GM12872 (cell line): ENCODE measurements at regions not wholly inside any gene's neighbourhood (a gene's known extent, or its start where the extent isn't known, plus 50 kb on each side); places are given as distances from the start of the nearest gene placed in this dataset.

Experiments
- TF ChIP-seq, protein P1 (sequence below): IDR thresholded peaks from 3 replicates; pipeline ENCODE4 v1.5.1; 2011; ENCODE audit warnings: low read depth, mild to moderate bottlenecking, low read length, moderate library complexity; ENCODE audit not compliant: insufficient read depth

GRCh38 chr17:36827081-36827480 lies 110.2 kb upstream of the LHX1 start:
- TF ChIP-seq, protein P1, sequence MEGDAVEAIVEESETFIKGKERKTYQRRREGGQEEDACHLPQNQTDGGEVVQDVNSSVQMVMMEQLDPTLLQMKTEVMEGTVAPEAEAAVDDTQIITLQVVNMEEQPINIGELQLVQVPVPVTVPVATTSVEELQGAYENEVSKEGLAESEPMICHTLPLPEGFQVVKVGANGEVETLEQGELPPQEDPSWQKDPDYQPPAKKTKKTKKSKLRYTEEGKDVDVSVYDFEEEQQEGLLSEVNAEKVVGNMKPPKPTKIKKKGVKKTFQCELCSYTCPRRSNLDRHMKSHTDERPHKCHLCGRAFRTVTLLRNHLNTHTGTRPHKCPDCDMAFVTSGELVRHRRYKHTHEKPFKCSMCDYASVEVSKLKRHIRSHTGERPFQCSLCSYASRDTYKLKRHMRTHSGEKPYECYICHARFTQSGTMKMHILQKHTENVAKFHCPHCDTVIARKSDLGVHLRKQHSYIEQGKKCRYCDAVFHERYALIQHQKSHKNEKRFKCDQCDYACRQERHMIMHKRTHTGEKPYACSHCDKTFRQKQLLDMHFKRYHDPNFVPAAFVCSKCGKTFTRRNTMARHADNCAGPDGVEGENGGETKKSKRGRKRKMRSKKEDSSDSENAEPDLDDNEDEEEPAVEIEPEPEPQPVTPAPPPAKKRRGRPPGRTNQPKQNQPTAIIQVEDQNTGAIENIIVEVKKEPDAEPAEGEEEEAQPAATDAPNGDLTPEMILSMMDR, result no peak

GRCh38 chr17:36829676-36830075 lies 107.6 kb upstream of the LHX1 start:
- TF ChIP-seq, protein P1, result no peak

GRCh38 chr17:36833279-36833678 lies 104.0 kb upstream of the LHX1 start:
- TF ChIP-seq, protein P1, result no peak

DNA sequence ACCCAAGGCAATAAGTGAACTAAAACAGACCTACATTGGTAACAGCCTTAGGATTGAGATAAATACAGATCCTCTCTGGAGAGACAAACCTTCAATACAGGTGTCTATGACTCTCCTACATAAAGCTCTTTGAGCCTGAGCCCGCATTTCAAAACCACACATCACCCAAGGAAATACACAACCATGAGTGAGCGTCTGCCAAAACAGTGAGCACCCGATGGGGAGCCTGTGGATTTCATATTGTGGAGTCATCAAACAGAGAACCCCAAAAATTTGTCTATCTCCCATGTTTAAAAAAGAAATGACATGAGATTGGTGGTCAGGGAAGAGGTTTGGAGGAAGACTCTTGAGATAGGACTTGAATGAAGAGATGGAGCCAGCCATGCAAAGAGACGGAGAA lies 102.2 kb upstream of the LHX1 start:
- TF ChIP-seq, protein P1, result no peak

GRCh38 chr17:36837195-36837938 lies 99.9 kb upstream of the LHX1 start:
- TF ChIP-seq, protein P1, result no peak

DNA sequence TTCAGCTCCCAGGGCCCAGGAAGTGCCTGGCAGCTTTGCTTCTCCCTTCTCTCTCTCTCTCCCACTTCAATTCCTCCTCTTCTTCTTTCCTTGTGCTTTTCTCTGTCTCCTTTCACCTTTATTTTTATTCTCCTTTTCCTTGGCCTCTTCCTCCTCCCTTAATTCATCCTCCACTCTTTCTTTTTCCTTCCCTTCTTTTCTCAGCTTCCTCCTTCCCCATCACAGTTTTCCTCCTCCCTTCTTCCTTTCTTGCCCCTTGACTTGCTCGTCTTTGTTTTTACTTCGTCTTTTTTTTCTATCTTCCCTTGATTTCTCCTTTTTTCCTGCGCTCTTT lies 99.4 kb upstream of the LHX1 start:
- TF ChIP-seq, protein P1, result no peak

DNA sequence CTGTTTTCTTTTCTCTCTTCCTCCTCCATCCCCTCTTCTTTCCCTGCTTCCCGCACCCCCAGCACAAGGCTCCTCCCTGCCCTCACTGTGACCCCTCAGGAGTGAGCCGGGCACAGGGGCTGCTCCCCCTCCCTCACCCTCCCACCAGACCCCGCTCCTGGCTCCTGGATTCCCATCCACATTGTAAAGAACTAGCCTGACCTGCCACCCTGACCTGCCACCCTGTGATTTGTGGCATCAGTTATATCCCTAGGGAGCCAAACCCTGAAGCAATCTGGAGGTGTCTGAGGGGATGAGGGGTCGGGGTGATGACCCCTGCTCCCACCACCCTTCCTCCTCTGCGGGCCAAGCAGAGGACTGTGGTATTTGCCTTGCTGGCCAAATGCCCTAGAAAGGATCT lies 98.0 kb upstream of the LHX1 start:
- TF ChIP-seq, protein P1, result no peak
